Glutamatergic neuron (in vitro differentiated cells): ENCODE measurements at regions not wholly inside any gene's neighbourhood (a gene's known extent, or its start where the extent isn't known, plus 50 kb on each side); places are given as distances from the start of the nearest gene placed in this dataset.

Source experiments
- DNase-seq: peaks from one replicate; pipeline ENCODE4 v3.0.0; 2022
- H3K27ac Mint-ChIP-seq: one replicate; pipeline ENCODE4 v1.8.0; 2020; ENCODE audit warnings: mild to moderate bottlenecking, mixed read lengths, inconsistent platforms; ENCODE audit not compliant: unreplicated experiment
- H3K27me3 Mint-ChIP-seq: one replicate; pipeline ENCODE4 v1.8.0; 2020; ENCODE audit warnings: mild to moderate bottlenecking, moderate library complexity, mixed read lengths, inconsistent platforms; ENCODE audit not compliant: unreplicated experiment
- H3K36me3 Mint-ChIP-seq: one replicate; pipeline ENCODE4 v1.8.0; 2020; ENCODE audit warnings: mild to moderate bottlenecking, mixed read lengths, inconsistent platforms; ENCODE audit not compliant: unreplicated experiment
- H3K4me1 Mint-ChIP-seq: one replicate; pipeline ENCODE4 v1.8.0; 2020; ENCODE audit warnings: mild to moderate bottlenecking, low read depth, mixed read lengths, inconsistent platforms; ENCODE audit not compliant: unreplicated experiment
- H3K4me3 Mint-ChIP-seq: one replicate; pipeline ENCODE4 v1.8.0; 2020; ENCODE audit warnings: mild to moderate bottlenecking, mixed read lengths, inconsistent platforms; ENCODE audit not compliant: unreplicated experiment
- H3K9me3 Mint-ChIP-seq: one replicate; pipeline ENCODE4 v1.8.0; 2020; ENCODE audit warnings: mild to moderate bottlenecking, moderate library complexity, mixed read lengths, inconsistent platforms; ENCODE audit not compliant: unreplicated experiment
- CTCF ChIP-seq: fragments of 200-600 bp; sonication (generic); IDR thresholded peaks from one replicate; pipeline ENCODE4 v1.5.0; 2021; ENCODE audit not compliant: partially characterized antibody, unreplicated experiment

- H3K36me3 Mint-ChIP-seq = no peaks in the 10 kb centered on the region
- peaks cover 3% of the 10 kb centered on the region for H3K9me3 Mint-ChIP-seq
- H3K27me3 Mint-ChIP-seq = peaks cover 6% of the 10 kb centered on the region
- TF ChIP-seq CTCF = no peak
- H3K4me3 Mint-ChIP-seq = no peak overlapping the region
- H3K4me1 Mint-ChIP-seq = peaks cover 1% of the 10 kb centered on the region
- no peak for DNase-seq
- no peak overlapping the region for H3K27ac Mint-ChIP-seq
These were observed 212.2 kb upstream of the RAB4A start for GRCh38 chr1:229058729-229059128.

- Mint-ChIP-seq H3K4me3 (no peak overlapping the region), H3K36me3 (peaks cover 4% of the 10 kb centered on the region), H3K4me1 (peaks cover 4% of the 10 kb centered on the region), H3K9me3 (peaks cover 3% of the 10 kb centered on the region), H3K27me3 (peaks cover 6% of the 10 kb centered on the region), H3K27ac (no peak overlapping the region)
- TF ChIP-seq CTCF = no peak
- no peak for DNase-seq
These were observed 211.0 kb upstream of the RAB4A start for GRCh38 chr1:229059671-229060539.

DNA sequence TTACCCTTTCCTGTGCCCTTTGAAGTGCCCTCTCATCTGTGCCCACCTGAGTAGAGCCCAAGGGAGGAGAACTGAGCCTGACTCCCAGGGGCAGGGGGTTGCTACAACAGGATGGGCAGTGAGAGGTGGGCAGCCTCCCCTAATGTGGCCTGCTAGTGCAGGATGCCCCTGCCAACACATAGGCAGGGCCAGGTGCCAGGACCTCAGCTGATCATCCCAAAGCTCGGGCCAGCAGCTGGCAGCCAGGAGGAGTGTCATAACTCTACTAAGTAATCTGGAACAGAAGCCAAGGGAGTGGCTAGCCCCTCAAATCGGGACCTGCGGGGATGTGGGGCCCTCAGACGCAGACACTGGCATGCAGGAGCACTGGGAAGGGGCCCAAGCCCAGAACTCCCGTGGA lies 208.8 kb upstream of the RAB4A start:
- H3K9me3 Mint-ChIP-seq = peaks cover 3% of the 10 kb centered on the region
- peaks cover 6% of the 10 kb centered on the region for H3K27me3 Mint-ChIP-seq
- peaks cover 4% of the 10 kb centered on the region for H3K4me1 Mint-ChIP-seq
- H3K36me3 Mint-ChIP-seq = peaks cover 4% of the 10 kb centered on the region
- no peak for TF ChIP-seq CTCF
- no peak overlapping the region for H3K4me3 Mint-ChIP-seq
- H3K27ac Mint-ChIP-seq = no peak overlapping the region
- no peak for DNase-seq

DNA sequence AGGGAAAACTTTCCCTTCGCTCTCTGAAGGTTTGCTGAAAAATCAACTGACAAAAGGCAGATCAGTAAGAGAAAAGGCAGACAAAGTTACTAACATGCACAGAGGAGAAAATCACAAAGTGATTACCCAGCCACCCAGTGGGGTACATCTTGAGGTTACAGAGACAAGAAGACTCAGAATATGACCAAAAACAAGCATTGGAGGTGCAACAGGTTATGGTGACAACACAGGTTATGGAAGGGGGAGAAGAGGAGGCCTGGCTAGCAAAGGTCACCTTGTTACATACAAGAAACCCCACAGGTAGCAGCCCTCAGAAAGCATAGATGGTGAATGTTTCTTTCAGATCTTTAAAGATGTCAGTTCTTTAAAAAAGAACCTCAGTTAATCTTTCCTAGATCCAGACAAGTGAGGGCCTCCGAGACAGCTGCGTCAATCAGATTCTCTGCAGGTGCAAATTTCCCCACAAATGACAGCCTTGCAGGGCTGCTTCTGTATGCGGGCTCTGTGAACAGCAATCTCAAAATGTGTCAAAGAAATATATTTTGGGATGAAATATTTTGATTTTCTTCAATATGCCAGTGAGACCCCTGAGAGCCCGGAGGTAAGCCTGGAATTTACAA lies 207.6 kb upstream of the RAB4A start:
- DNase-seq = no peak
- Mint-ChIP-seq H3K27ac (no peak overlapping the region), H3K36me3 (peaks cover 12% of the 10 kb centered on the region), H3K4me1 (peaks cover 4% of the 10 kb centered on the region), H3K4me3 (no peak overlapping the region), H3K27me3 (peaks cover 4% of the 10 kb centered on the region), H3K9me3 (peaks cover 4% of the 10 kb centered on the region)
- no peak for TF ChIP-seq CTCF
